Uterus (tissue), 3 donors: ENCODE measurements at regions not wholly inside any gene's neighbourhood (a gene's known extent, or its start where the extent isn't known, plus 50 kb on each side); places are given as distances from the start of the nearest gene placed in this dataset.

Experiments used
- DNase-seq, 2 donors: peaks; one replicate each; pipeline ENCODE4 v3.0.0-alpha.2; 2019 to 2020
- H3K27ac ChIP-seq, 2 donors: fragments of 200-600 bp; sonication (generic); 1 replicate in 1 of 2; 2 replicates in 1 of 2; pipeline ENCODE4 v1.5.1; 2016 to 2018
- H3K27me3 ChIP-seq, 2 donors: fragments of 200-600 bp; sonication (generic); one replicate each; pipeline ENCODE4 v1.5.1; 2018 to 2019; ENCODE audit warnings: control low read depth in 1 of 2
- H3K36me3 ChIP-seq, 2 donors: fragments of 200-600 bp; sonication (generic); one replicate each; pipeline ENCODE4 v1.5.1; 2019; ENCODE audit warnings: control low read depth in 1 of 2
- H3K4me1 ChIP-seq, 2 donors: fragments of 200-600 bp; sonication (generic); one replicate each; pipeline ENCODE4 v1.5.1; 2018 to 2019; ENCODE audit warnings: control low read depth in 1 of 2
- H3K4me3 ChIP-seq, 2 donors: fragments of 200-600 bp; sonication (generic); 1 replicate in 1 of 2; 2 replicates in 1 of 2; pipeline ENCODE4 v1.5.1; 2018 to 2019; ENCODE audit warnings: mild to moderate bottlenecking in 1 of 2
- H3K9me3 ChIP-seq, 2 donors: fragments of 200-600 bp; sonication (generic); one replicate each; pipeline ENCODE4 v1.5.1; 2019; ENCODE audit warnings: control low read depth in 1 of 2
- POLR2A ChIP-seq, 2 donors: fragments of 450-650 bp; IDR thresholded peaks; one replicate each; pipeline ENCODE4 v1.6.1; 2016; ENCODE audit warnings: antibody characterized with exemption in 2 of 2, mild to moderate bottlenecking in 1 of 2, moderate library complexity in 1 of 2
- intact Hi-C: fragments of 100-400 bp; cut with DNase I; formaldehyde crosslinking; loops from one replicate; pipeline ENCODE4 v1.15.1; 2023; ENCODE audit warnings: low total_unique reads
- TF ChIP-seq, protein P1 (sequence below), 4 experiments: fragments of 200-600 bp in 2 of 4; fragments of 450-650 bp in 2 of 4; sonication (generic) in 2 of 4; IDR thresholded peaks; one replicate each; pipeline ENCODE4 v1.5.1; 2016 to 2019; ENCODE audit warnings: antibody characterized with exemption in 4 of 4, mild to moderate bottlenecking in 2 of 4, moderate library complexity in 1 of 4
- donor health status: DM: yes; HTN: yes; CAD: no.

GRCh38 chr18:37684183-37684582 lies 118.6 kb upstream of the CELF4 start:
- H3K9me3 ChIP-seq = no peaks in the 10 kb centered on the region
- intact Hi-C loops = no loop called here
- TF ChIP-seq, protein P1, sequence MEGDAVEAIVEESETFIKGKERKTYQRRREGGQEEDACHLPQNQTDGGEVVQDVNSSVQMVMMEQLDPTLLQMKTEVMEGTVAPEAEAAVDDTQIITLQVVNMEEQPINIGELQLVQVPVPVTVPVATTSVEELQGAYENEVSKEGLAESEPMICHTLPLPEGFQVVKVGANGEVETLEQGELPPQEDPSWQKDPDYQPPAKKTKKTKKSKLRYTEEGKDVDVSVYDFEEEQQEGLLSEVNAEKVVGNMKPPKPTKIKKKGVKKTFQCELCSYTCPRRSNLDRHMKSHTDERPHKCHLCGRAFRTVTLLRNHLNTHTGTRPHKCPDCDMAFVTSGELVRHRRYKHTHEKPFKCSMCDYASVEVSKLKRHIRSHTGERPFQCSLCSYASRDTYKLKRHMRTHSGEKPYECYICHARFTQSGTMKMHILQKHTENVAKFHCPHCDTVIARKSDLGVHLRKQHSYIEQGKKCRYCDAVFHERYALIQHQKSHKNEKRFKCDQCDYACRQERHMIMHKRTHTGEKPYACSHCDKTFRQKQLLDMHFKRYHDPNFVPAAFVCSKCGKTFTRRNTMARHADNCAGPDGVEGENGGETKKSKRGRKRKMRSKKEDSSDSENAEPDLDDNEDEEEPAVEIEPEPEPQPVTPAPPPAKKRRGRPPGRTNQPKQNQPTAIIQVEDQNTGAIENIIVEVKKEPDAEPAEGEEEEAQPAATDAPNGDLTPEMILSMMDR (IDR thresholded peaks at IDR 0.05) = no peak

DNA sequence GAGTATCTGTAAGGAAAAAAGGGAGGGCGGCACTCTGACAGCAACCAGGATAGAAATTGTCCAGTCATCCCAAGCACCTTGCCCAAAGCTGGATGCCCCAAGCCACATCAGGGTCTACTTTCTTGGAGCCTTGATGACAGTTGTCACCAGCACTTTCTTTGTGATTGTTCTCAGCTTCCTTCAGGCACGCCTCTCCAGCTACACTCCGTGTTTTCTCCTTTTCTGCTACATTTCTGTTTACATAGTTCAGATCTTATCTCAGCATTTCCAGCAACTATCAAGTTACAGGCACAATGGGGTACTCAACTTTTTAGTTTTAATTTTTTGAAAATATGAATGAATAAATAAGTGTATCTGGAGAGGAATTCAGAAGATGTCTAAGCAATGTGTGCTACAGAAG lies 115.3 kb upstream of the CELF4 start:
- Histone ChIP-seq H3K27ac (no peak overlapping the region), H3K27me3 (no peaks in the 10 kb centered on the region), H3K4me1 (no peaks in the 10 kb centered on the region), H3K9me3 (no peaks in the 10 kb centered on the region), H3K36me3 (no peaks in the 10 kb centered on the region), H3K4me3 (no peak overlapping the region)
- no peak for TF ChIP-seq POLR2A (IDR thresholded peaks at IDR 0.05)
- TF ChIP-seq, protein P1 (IDR thresholded peaks at IDR 0.05) = no peak
- DNase-seq = no peak
- intact Hi-C loops = no loop called here

More at GRCh38 chr18:37684183-37684582, 118.6 kb upstream of the CELF4 start:
- H3K36me3 ChIP-seq = no peaks in the 10 kb centered on the region
- no peaks in the 10 kb centered on the region for H3K4me1 ChIP-seq
- H3K27ac ChIP-seq = no peak overlapping the region
- no peak for DNase-seq
- H3K27me3 ChIP-seq = no peaks in the 10 kb centered on the region
- no peak overlapping the region for H3K4me3 ChIP-seq

GRCh38 chr18:37676276-37676675 lies 110.7 kb upstream of the CELF4 start:
- TF ChIP-seq, protein P1 (IDR thresholded peaks at IDR 0.05) = no peak
- no peak for TF ChIP-seq POLR2A (IDR thresholded peaks at IDR 0.05)
- intact Hi-C loops = no loop called here
- H3K4me3 ChIP-seq = no peak overlapping the region
- no peaks in the 10 kb centered on the region for H3K36me3 ChIP-seq
- DNase-seq = no peak
- H3K27me3 ChIP-seq = no peaks in the 10 kb centered on the region
- H3K27ac ChIP-seq = no peak overlapping the region
- no peaks in the 10 kb centered on the region for H3K9me3 ChIP-seq
- H3K4me1 ChIP-seq = no peaks in the 10 kb centered on the region

- Histone ChIP-seq H3K9me3 (no peaks in the 10 kb centered on the region), H3K27ac (no peak overlapping the region), H3K27me3 (no peaks in the 10 kb centered on the region), H3K4me3 (no peak overlapping the region), H3K4me1 (no peaks in the 10 kb centered on the region), H3K36me3 (no peaks in the 10 kb centered on the region)
- TF ChIP-seq POLR2A (IDR thresholded peaks at IDR 0.05) = no peak
- TF ChIP-seq, protein P1 (IDR thresholded peaks at IDR 0.05) = no peak
- intact Hi-C loops = no loop called here
- DNase-seq = no peak
Observed at GRCh38 chr18:37675699-37676098, 110.1 kb upstream of the CELF4 start.

DNA sequence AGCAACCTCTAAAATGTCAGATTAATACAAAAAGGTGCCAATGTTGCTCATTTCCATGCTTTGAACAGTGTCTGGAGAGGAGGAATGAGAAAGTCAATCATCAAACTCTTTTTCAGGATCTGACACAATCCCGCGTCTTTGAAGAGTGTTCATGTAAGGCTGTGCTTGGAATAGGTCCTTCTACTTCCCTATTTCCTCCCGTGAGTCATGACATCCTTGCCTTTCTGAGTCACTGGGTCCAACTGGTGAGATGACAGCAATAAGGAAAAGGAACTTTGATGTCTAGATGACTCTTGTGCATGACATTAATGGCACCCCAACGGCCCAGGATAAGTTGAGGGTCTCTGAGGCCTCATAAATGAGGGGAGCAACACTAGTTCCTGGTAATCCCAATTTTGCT lies 109.0 kb upstream of the CELF4 start:
- no peak for TF ChIP-seq POLR2A (IDR thresholded peaks at IDR 0.05)
- TF ChIP-seq, protein P1 (IDR thresholded peaks at IDR 0.05) = no peak
- Histone ChIP-seq H3K27ac (no peak overlapping the region), H3K4me3 (no peak overlapping the region), H3K9me3 (no peaks in the 10 kb centered on the region), H3K36me3 (no peaks in the 10 kb centered on the region), H3K27me3 (no peaks in the 10 kb centered on the region), H3K4me1 (no peaks in the 10 kb centered on the region)
- intact Hi-C loops = no loop called here
- DNase-seq = no peak
